NCI-H187 (cell line): ENCODE measurements at regions not wholly inside any gene's neighbourhood (a gene's known extent, or its start where the extent isn't known, plus 50 kb on each side); places are given as distances from the start of the nearest gene placed in this dataset.

Experiments used
- DNase-seq, 2 experiments: peaks; one replicate each; lab custom pipeline; 2025; lab: John Stamatoyannopoulos, UW

DNA sequence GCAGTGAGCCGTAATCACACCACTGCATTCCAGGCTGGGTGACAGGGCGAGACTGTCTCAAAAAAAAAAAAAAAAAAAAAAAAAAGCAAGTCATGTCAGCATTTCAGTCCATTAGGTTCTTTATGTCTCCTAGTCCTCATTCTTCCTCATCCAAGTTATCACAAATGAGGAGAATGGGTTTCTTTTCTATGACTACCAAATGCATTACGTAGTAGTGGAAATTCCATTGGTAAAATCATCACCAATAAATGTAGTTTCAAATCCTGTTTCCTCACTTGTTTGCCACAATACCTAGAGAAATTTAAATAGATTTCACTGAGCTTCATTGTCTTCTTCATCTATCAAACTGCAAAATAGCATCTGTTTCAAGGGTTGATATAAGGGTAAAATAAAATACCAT lies 317.6 kb upstream of the MME start:
- no peak for DNase-seq

GRCh38 chr3:154759966-154760365 lies 320.2 kb upstream of the MME start:
- DNase-seq, result no peak

GRCh38 chr3:154758109-154758868 lies 321.8 kb upstream of the MME start:
- DNase-seq, result no peak

GRCh38 chr3:154753101-154753500 lies 323.1 kb upstream of the GPR149 start:
- DNase-seq, result no peak

DNA sequence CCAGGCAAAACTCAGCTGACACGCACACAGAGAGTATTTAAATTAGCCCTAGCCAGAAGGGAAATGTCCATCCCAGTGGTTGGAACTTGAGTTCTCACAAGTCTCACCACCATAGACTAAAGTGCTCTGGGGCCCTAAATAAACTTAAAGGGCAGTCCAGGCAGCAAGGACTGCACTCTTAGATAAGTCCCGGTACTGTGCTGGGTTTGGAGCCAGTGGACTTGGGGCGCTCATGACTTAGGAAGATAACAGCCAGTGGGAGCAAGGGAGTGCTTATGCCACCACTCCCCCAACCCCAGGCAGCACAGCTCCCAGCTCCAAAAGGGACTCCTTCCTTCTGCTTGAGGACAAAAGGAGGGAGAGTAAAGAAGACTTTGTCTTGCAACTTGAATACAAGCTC lies 319.5 kb upstream of the GPR149 start:
- DNase-seq, result no peak

GRCh38 chr3:154745929-154746328 lies 315.9 kb upstream of the GPR149 start:
- no peak for DNase-seq

DNA sequence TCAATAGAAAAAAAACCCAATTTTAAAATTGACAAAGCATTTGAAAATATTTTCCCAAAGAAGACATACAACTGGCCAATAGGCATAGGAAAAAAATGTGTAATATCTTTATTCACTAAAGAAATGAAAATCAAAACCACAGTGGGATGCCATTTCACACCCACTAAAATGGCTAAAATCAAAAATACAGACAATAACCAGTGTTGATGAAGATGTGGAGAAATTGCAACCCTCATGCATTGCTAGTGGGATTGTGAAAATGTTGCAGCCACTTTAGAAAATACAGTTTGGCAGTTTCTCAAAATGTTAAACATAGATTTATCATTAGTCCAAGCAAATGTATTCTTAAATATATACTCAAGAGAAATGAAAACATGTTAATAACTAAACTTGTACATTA lies 315.1 kb upstream of the GPR149 start:
- DNase-seq, result no peak

DNA sequence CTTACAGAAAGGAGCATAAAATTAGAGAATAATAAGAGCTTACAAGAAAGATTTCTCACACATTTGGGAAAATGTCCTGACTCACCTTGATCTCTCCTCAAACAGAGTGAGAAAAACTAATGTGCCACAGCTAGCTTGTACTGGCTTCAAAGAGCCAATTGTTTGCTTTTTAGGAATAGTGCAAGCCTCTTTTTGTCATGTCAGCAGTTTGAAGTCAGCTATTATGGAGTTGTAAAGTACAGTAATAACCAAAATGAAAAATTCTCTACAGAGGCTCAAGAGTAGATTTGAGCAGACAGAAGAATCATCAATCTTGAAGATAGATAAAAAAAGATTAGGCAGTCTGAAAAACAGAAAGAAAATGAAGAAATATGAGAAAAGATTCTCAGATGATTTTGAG lies 313.4 kb upstream of the GPR149 start:
- no peak for DNase-seq

DNA sequence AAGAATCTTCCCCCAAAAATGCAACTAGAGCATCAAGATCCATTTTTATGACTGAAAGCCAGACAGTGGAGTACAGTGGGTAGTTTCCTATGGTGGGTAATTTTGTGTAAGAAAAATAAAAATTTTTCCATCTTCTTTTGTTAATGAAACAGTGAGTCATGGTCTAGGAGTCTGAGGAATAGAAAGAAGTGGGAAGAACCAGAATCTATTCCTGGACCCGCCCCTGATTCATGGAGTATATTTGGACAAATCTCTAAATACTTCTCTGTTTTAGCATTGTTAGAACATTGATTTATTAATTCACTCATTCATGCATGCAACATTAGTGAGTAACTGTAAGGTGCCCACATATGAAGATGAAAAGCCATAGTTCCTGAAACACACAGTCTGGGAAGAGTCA lies 304.5 kb upstream of the GPR149 start:
- DNase-seq, result no peak

DNA sequence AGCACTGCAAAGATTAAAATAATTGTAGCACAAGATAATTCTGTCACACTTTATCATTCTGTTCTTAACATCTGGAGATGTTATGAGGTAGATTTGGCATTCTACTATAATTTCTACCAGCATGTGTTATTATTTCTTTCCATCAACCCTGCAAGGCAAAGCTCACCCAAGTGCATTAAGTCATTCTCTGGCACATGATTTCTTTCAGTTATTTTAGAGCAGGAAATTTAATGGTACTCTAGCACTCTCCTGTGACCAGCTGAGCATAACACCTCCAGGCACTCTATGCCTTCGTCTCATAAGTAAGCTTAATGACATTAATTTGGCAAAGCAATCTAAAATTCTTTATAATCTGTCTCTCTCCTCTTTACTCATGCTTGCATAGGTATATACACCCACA lies 300.2 kb upstream of the GPR149 start:
- DNase-seq, result peak; percentile 8 to 32

GRCh38 chr3:154729741-154730140 lies 299.8 kb upstream of the GPR149 start:
- no peak for DNase-seq

- DNase-seq, result no peak
Observed at GRCh38 chr3:154728285-154728684, 298.3 kb upstream of the GPR149 start.

DNA sequence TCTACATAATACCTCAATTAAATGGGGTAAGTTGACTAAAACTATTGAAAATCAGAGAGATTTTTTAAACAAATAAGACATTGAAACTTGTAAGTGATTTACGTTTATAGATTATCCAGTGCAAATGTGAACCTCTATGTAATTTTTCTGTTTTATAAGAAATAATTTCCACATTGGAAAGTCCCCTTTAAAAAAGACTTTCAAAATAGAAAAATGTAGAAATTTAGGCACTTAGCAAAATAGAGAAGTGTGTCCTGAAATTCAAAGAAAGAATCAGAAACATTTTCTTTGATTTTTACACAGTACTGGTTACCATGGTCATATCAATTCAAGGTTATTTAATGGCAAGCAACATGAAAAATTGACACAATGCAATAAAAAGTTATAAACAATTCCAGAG lies 290.9 kb upstream of the GPR149 start:
- no peak for DNase-seq

DNA sequence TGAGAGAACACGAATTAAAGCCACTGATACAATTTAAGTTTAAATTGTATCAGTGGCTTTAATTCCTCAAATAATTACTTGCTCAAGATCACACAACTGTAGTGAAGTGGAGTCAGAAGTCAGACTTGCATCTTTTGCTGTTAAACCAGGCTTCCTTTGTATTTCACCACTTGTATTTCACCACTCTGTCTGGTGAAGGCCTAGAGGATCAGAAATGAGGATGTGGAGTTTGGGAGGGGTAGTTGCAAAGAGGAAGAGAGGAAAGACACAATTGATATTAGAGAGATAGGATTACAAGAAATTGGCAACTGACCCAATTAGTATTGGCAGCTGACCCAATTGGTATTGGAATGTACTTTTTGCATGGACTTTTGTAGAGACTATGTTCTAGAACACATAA lies 288.1 kb upstream of the GPR149 start:
- DNase-seq, result no peak

DNA sequence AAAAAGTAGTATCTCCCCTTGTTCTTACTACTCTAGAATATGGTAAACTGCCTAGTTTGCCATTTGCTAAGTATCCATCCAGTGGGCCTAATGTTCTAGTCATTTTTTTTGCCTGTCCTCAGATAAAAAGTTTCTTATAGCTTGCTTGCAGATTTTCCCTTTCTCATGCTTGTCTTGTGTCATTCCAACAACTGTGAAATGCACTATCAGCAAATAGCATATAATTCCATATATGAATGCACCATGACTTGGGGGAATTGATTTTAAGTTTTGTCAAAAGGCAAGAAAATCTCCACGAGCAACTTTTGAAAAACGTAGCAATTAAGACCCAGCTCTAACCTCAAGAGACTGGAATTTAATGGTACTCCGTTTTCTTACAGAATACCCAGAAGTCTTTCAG lies 286.2 kb upstream of the GPR149 start:
- DNase-seq, result no peak

DNA sequence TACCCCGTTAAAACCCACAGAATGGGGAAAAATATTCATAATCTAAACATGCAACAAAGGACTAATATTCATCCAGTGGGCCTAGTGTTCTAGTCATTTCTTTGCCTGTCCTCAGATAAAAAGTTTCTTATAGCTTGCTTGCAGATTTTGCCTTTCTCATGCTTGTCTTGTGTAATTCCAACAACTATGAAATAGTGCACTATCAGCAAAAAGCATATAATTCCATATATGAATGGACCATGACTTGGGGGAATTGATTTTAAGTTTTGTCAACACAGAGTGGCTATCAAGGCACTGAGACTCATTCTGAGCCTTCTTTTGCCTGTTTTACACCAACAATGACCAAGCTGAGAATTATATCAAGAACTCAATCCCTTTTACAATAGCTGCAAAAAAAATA lies 278.6 kb upstream of the GPR149 start:
- no peak for DNase-seq

DNA sequence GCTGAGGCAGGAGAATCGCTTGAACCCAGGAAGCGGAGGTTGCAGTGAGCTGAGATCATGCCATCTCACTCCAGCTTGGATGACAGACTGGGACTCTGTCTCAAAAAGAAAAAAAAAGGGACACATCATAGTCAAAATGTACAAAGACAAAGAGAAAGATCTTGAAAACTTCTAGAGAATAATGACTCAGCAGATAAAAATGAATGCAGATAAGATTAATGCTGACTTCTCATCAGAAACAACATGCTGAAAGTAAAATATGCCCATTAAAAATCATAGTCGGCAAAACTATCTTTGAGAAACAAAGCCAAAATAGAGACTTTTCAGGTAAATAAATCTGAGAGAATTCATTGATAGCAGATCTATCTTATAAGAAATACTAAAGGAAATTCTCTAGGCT lies 271.1 kb upstream of the GPR149 start:
- DNase-seq, result no peak

- no peak for DNase-seq
Observed at GRCh38 chr3:154690413-154690812, 260.4 kb upstream of the GPR149 start.

DNA sequence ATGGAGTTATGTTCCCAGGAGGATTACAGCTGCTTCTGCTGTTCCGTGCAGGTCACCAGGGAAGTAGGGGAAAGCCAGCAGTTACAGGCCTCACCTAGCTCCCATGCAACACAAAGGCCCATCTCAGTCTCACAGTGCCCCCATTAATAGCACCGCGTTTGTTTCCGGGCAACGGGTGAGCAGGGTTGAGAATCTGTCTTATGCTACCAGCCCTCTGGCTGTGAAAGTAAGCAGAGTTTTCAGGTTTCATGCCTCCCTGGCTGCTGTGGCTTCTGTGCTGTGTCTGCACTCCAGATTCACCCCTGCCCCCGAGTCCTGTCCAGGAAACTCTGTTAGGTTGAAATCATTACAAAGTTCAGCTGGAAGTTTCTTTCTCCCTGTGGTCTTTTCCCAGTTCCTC lies 254.4 kb upstream of the GPR149 start:
- DNase-seq, result no peak

GRCh38 chr3:154684021-154684420 lies 254.0 kb upstream of the GPR149 start:
- no peak for DNase-seq

DNA sequence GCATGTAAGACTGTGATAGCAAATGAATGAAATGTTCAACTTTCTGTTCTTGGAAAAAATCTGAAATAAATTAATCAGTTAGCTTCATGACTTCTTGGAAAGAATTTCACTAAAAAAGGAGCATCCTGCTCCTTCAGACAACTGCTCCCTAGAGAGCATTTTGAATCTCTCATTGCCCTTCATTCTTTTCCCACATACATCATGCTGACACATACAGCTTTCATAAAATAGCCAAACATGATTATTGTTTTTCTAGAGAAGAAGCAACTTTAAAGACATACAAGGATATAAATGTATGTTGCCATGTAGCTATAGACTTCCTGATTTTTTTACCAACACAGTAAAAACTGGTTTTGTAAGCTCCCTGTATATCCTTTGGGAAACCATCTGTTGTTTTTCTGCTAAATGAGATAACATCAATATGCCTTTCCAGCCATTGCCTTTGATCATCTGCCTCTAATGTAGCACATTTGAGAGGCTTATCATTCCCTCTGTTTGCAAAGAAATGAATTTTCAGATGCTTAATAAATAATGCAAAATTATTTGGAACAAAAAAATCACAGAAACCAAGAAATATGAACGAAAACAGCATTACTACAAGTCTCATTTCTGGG lies 248.2 kb upstream of the GPR149 start:
- DNase-seq, result no peak

GRCh38 chr3:154668835-154669234 lies 238.8 kb upstream of the GPR149 start:
- no peak for DNase-seq

GRCh38 chr3:154668187-154668586 lies 238.2 kb upstream of the GPR149 start:
- no peak for DNase-seq

- DNase-seq, result no peak
Observed at GRCh38 chr3:154666542-154666941, 236.6 kb upstream of the GPR149 start.
